ENCODE measurements at regions not wholly inside any gene's neighbourhood (a gene's known extent, or its start where the extent isn't known, plus 50 kb on each side); places are given as distances from the start of the nearest gene placed in this dataset.

DNA sequence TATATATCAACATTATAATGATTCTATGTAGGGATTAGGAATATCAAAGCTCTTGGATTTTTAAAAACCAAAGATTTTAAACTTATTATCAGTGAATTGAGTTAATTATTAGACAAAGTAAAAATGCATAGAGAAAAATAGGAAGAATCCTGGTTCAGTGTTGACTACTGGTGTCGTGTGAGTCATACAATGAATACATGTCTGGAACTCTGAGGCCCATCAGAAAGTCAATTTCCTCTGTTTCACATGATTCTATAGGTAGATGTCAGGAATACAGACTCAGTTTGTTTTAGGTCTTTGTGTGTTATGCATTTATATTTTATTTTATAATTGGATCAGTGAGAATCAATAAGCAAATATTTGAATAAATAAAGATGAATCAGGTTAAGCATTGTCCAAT lies 84.5 kb upstream of the RTL1 start:
- no peaks in the 10 kb centered on the region for H3K27me3 ChIP-seq (ENCODE audit: low read length)
- H4K20me1 ChIP-seq (ENCODE audit: low read depth, low read length) = no peaks in the 10 kb centered on the region
- no peak overlapping the region for H3K4me2 ChIP-seq (ENCODE audit: low read depth, low read length, poor library complexity, severe bottlenecking)
- H3K4me3 ChIP-seq (ENCODE audit: insufficient read depth, low read length, poor library complexity, severe bottlenecking) = no peak overlapping the region
- no peaks in the 10 kb centered on the region for H3K9me3 ChIP-seq (ENCODE audit: insufficient read depth, low read length)
- H3K36me3 ChIP-seq (ENCODE audit: low read length) = no peaks in the 10 kb centered on the region
- no peaks in the 10 kb centered on the region for H3K9me2 ChIP-seq (replicated peaks; ENCODE audit: insufficient read depth, low read length)
- TF ChIP-seq EZH2phosphoT487 (conservative IDR thresholded peaks at IDR 0.05; ENCODE audit: low read length) = no peak
- TF ChIP-seq, protein P1, sequence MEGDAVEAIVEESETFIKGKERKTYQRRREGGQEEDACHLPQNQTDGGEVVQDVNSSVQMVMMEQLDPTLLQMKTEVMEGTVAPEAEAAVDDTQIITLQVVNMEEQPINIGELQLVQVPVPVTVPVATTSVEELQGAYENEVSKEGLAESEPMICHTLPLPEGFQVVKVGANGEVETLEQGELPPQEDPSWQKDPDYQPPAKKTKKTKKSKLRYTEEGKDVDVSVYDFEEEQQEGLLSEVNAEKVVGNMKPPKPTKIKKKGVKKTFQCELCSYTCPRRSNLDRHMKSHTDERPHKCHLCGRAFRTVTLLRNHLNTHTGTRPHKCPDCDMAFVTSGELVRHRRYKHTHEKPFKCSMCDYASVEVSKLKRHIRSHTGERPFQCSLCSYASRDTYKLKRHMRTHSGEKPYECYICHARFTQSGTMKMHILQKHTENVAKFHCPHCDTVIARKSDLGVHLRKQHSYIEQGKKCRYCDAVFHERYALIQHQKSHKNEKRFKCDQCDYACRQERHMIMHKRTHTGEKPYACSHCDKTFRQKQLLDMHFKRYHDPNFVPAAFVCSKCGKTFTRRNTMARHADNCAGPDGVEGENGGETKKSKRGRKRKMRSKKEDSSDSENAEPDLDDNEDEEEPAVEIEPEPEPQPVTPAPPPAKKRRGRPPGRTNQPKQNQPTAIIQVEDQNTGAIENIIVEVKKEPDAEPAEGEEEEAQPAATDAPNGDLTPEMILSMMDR (IDR thresholded peaks at IDR 0.05; ENCODE audit: insufficient read depth, low read length, poor library complexity, severe bottlenecking) = no peak
- H3K27ac ChIP-seq (ENCODE audit: low read depth, low read length) = no peak overlapping the region
- no peaks in the 10 kb centered on the region for H3F3A ChIP-seq (ENCODE audit: insufficient read depth)
- no peak overlapping the region for H3K9ac ChIP-seq (ENCODE audit: low read length)
- H3K79me2 ChIP-seq (ENCODE audit: insufficient read depth, low read length) = no peaks in the 10 kb centered on the region
- no peak overlapping the region for H2AFZ ChIP-seq (ENCODE audit: low read depth, low read length, severe bottlenecking)

DNA sequence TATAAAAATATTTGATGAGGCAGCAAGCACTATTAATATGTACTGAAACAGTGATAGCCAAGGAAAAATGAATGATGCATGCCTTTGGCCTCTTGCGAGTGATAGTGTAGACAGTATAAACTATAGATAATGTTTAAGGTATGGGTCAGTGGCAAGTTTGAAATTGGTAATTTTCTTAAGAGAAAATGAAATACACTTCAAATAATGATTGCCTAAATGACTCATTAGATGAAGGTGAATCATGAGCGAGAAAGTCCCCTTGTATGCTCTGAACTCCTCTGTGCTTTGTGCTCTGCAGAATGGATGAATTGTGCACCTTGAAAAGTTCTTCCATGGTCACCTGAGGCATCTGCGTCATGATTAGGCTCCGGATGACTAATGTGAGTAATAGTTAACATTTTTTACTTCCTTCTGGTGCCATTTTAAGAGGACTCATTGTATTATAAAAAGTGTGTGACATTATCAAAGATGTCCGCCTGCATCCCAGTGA lies 84.9 kb upstream of the RTL1 start:
- H3K36me3 ChIP-seq (ENCODE audit: low read length) = no peaks in the 10 kb centered on the region
- H3K9ac ChIP-seq (ENCODE audit: low read length) = no peak overlapping the region

DNA sequence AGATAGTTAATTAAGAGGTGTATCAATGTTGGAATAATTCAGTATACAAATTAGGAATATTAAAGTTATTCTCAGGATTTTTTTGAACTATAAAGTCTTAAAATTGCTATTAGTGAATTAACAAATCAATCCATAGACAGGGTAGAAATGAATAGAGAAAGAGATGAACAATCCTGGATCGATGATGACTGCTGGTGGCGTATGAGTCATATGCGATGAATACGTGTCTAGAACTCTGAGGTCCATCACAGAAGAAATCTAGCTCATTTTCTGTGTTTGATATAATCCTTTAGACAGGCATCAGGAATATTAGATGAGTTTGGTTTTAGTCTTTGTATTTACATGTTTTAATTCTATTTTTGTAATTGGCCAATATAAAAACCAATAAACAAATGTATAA lies 85.4 kb upstream of the RTL1 start:
- H3K27ac ChIP-seq (ENCODE audit: low read depth, low read length) = no peak overlapping the region
- H3K27me3 ChIP-seq (ENCODE audit: low read length) = no peaks in the 10 kb centered on the region
- TF ChIP-seq, protein P1 (IDR thresholded peaks at IDR 0.05; ENCODE audit: insufficient read depth, low read length, poor library complexity, severe bottlenecking) = no peak
- TF ChIP-seq EZH2phosphoT487 (conservative IDR thresholded peaks at IDR 0.05; ENCODE audit: low read length) = no peak
- H3K4me3 ChIP-seq (ENCODE audit: insufficient read depth, low read length, poor library complexity, severe bottlenecking) = no peak overlapping the region
- H3K9me2 ChIP-seq (replicated peaks; ENCODE audit: insufficient read depth, low read length) = no peaks in the 10 kb centered on the region
- no peaks in the 10 kb centered on the region for H3K9me3 ChIP-seq (ENCODE audit: insufficient read depth, low read length)
- no peaks in the 10 kb centered on the region for H3K79me2 ChIP-seq (ENCODE audit: insufficient read depth, low read length)
- H3K4me2 ChIP-seq (ENCODE audit: low read depth, low read length, poor library complexity, severe bottlenecking) = no peak overlapping the region
- no peaks in the 10 kb centered on the region for H4K20me1 ChIP-seq (ENCODE audit: low read depth, low read length)
- no peak overlapping the region for H2AFZ ChIP-seq (ENCODE audit: low read depth, low read length, severe bottlenecking)
- H3K9ac ChIP-seq (ENCODE audit: low read length) = no peak overlapping the region
- no peaks in the 10 kb centered on the region for H3K36me3 ChIP-seq (ENCODE audit: low read length)
- no peaks in the 10 kb centered on the region for H3F3A ChIP-seq (ENCODE audit: insufficient read depth)

More for the DNA sequence above, 84.9 kb upstream of the RTL1 start:
- Histone ChIP-seq H3K4me2 (ENCODE audit: low read depth, low read length, poor library complexity, severe bottlenecking) (no peak overlapping the region), H3K27ac (ENCODE audit: low read depth, low read length) (no peak overlapping the region), H3K9me2 (replicated peaks; ENCODE audit: insufficient read depth, low read length) (no peaks in the 10 kb centered on the region), H3K4me3 (ENCODE audit: insufficient read depth, low read length, poor library complexity, severe bottlenecking) (no peak overlapping the region), H2AFZ (ENCODE audit: low read depth, low read length, severe bottlenecking) (no peak overlapping the region), H4K20me1 (ENCODE audit: low read depth, low read length) (no peaks in the 10 kb centered on the region), H3K27me3 (ENCODE audit: low read length) (no peaks in the 10 kb centered on the region), H3K79me2 (ENCODE audit: insufficient read depth, low read length) (no peaks in the 10 kb centered on the region), H3K9me3 (ENCODE audit: insufficient read depth, low read length) (no peaks in the 10 kb centered on the region), H3F3A (ENCODE audit: insufficient read depth) (no peaks in the 10 kb centered on the region)
- TF ChIP-seq, protein P1 (IDR thresholded peaks at IDR 0.05; ENCODE audit: insufficient read depth, low read length, poor library complexity, severe bottlenecking) = no peak
- no peak for TF ChIP-seq EZH2phosphoT487 (conservative IDR thresholded peaks at IDR 0.05; ENCODE audit: low read length)
